ENCODE measurements at regions not wholly inside any gene's neighbourhood (a gene's known extent, or its start where the extent isn't known, plus 50 kb on each side); places are given as distances from the start of the nearest gene placed in this dataset.

- H3K9ac ChIP-seq (ENCODE audit: low read length) = no peak overlapping the region
- H4K20me1 ChIP-seq (ENCODE audit: insufficient read depth) = no peaks in the 10 kb centered on the region
- intact Hi-C loops (cut with micrococcal nuclease) = no loop called here
- ChIA-PET CTCF (no interaction called here), POLR2A (no interaction called here), RAD21 (ENCODE audit: low non-redundant PET in 1 of 2, low total read pairs in 2 of 2, uncharacterized antibody in 2 of 2, unreplicated experiment in 2 of 2) (no interaction called here)
- no peaks in the 10 kb centered on the region for H3K9me2 ChIP-seq (ENCODE audit: insufficient read depth)
- H3K9me3 ChIP-seq (ENCODE audit: control insufficient read depth in 1 of 2, insufficient read depth in 1 of 2, low read depth in 1 of 2, low read length in 2 of 2) = no peaks in the 10 kb centered on the region
- ATAC-seq = no peak
- no peaks in the 10 kb centered on the region for H3K79me2 ChIP-seq (ENCODE audit: insufficient read depth, low read length)
- no peaks in the 10 kb centered on the region for H3K27me3 ChIP-seq (ENCODE audit: insufficient read depth, low read length)
- no TSS peak for BruUV-seq (replicated peaks)
- H3K27ac ChIP-seq (ENCODE audit: low read depth, low read length) = no peak overlapping the region
- H2AFZ ChIP-seq (ENCODE audit: low read depth, low read length, poor library complexity, severe bottlenecking) = no peak overlapping the region
- no peak for DNase-seq (ENCODE audit: low read depth, low spot score)
- no peak for TF ChIP-seq REST (IDR thresholded peaks at IDR 0.05; ENCODE audit: low read depth)
- no peak for TF ChIP-seq RAD21 (IDR thresholded peaks at IDR 0.05; ENCODE audit: low read depth)
- no peak for TF ChIP-seq CEBPB (IDR thresholded peaks at IDR 0.05; ENCODE audit: low read depth)
- TF ChIP-seq SRF (IDR thresholded peaks at IDR 0.05; ENCODE audit: low read depth) = no peak
- TF ChIP-seq YY1 (IDR thresholded peaks at IDR 0.05; ENCODE audit: extremely low read depth, insufficient replicate concordance, low read depth, low read length) = no peak
- TF ChIP-seq ATF3 (IDR thresholded peaks at IDR 0.05) = no peak
- TF ChIP-seq CBX3 (IDR thresholded peaks at IDR 0.05; ENCODE audit: low read depth) = no peak
- no peak for TF ChIP-seq TCF7L2 (IDR thresholded peaks at IDR 0.05; ENCODE audit: borderline replicate concordance, extremely low read depth, insufficient read depth, insufficient read length)
- no peak for TF ChIP-seq EGR1 (IDR thresholded peaks at IDR 0.05; ENCODE audit: low read depth)
- H3K36me3 ChIP-seq (ENCODE audit: control insufficient read depth in 1 of 2, insufficient read depth in 2 of 2, low read length in 2 of 2) = no peaks in the 10 kb centered on the region
- H3K4me2 ChIP-seq (ENCODE audit: low read length) = no peak overlapping the region
- H3K4me3 ChIP-seq (replicated peaks in 1 of 2; ENCODE audit: low read depth in 1 of 2, low read length in 2 of 2) = no peak overlapping the region
- H3K4me1 ChIP-seq (ENCODE audit: control insufficient read depth in 1 of 2, insufficient read depth in 2 of 2, low read length in 2 of 2) = no peaks in the 10 kb centered on the region
Measured at GRCh38 chr7:47196737-47197136, 385.2 kb downstream of the TNS3 start.
